ENCODE measurements at regions not wholly inside any gene's neighbourhood (a gene's known extent, or its start where the extent isn't known, plus 50 kb on each side); places are given as distances from the start of the nearest gene placed in this dataset.

GRCh38 chr9:109868207-109868606 lies 88.2 kb downstream of the PALM2AKAP2 start:
- TF ChIP-seq CTCF (conservative IDR thresholded peaks at IDR 0.05; ENCODE audit: low read depth, low read length) (no peak), BHLHE40 (IDR thresholded peaks at IDR 0.05; ENCODE audit: low read depth, low read length) (no peak), POLR2A (IDR thresholded peaks at IDR 0.05; ENCODE audit: low read depth, low read length) (no peak), ELK1 (IDR thresholded peaks at IDR 0.05; ENCODE audit: borderline replicate concordance, low read depth, low read length) (no peak)

Data from IMR-90 (cell line).